HG03175 (cell line): ENCODE measurements at regions not wholly inside any gene's neighbourhood (a gene's known extent, or its start where the extent isn't known, plus 50 kb on each side); places are given as distances from the start of the nearest gene placed in this dataset.
"Not testable (repeated sequence)": the region's sequence is repeated elsewhere in the genome, so short reads cannot be mapped to it uniquely, and the experiment has no call there.

Experiments
- ATAC-seq: cut with Tn5 transposase; IDR thresholded peaks from one replicate; pipeline ENCODE4 v1.9.1; 2021; ENCODE audit warnings: mild to moderate bottlenecking, moderate library complexity; ENCODE audit not compliant: unreplicated experiment

GRCh38 chr16:29297809-29298177, 108.7 kb downstream of the NPIPB11 start:
- not testable (repeated sequence) for ATAC-seq

- ATAC-seq, result not testable (repeated sequence)
These were observed 109.2 kb downstream of the NPIPB11 start for GRCh38 chr16:29297144-29297808.

- ATAC-seq, result not testable (repeated sequence)
These were observed 110.3 kb downstream of the NPIPB11 start for GRCh38 chr16:29296176-29296575.

- not testable (repeated sequence) for ATAC-seq
These were observed 111.3 kb downstream of the NPIPB11 start for GRCh38 chr16:29294951-29295795.

DNA sequence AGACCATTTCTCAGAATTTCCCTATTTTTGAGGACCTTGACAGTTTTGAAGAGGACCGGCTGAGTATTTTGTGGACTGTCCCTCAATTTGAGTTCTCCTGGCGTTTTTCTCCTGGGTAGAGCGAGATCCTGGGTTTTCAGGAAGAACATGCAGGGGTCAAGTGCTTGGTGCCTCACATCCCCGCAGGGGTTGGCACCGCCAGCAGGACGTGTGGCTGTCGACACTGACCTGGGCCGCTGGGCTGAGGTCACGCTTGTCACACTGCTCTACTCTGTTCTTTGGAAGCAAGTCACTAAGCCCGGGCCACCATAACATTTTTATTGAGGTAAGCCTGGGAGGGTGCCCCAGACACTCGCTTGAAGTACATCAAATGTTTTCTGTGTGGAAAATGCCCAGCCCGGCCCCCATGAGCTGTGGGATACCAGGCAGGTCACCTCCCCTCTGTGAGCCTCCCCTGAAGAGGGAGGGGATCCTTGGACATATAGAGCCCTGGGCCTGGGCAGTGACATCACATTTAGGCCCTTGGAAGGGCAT, 112.0 kb downstream of the NPIPB11 start:
- ATAC-seq, result not testable (repeated sequence)

DNA sequence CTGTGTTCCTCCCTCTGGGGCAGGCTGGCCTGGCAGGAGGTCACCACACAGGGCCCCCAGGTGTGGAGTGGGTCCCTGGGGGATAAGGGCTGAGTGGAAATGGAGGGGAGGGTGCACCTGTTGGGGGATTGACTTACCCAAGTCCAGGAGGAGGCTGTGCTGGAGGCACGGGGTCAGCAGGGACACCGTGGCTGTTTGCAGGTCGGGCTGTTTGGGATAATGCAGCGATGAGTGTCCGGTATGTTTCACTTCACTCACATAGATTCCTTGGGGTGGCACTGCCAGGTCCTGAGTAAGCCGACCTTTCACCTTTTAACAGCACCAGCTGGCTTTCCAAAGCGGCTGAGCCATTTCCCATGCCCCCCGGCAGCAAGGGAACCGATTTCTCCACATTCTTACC, 113.0 kb downstream of the NPIPB11 start:
- not testable (repeated sequence) for ATAC-seq

GRCh38 chr16:29292952-29293471, 113.5 kb downstream of the NPIPB11 start:
- ATAC-seq, result not testable (repeated sequence)

DNA sequence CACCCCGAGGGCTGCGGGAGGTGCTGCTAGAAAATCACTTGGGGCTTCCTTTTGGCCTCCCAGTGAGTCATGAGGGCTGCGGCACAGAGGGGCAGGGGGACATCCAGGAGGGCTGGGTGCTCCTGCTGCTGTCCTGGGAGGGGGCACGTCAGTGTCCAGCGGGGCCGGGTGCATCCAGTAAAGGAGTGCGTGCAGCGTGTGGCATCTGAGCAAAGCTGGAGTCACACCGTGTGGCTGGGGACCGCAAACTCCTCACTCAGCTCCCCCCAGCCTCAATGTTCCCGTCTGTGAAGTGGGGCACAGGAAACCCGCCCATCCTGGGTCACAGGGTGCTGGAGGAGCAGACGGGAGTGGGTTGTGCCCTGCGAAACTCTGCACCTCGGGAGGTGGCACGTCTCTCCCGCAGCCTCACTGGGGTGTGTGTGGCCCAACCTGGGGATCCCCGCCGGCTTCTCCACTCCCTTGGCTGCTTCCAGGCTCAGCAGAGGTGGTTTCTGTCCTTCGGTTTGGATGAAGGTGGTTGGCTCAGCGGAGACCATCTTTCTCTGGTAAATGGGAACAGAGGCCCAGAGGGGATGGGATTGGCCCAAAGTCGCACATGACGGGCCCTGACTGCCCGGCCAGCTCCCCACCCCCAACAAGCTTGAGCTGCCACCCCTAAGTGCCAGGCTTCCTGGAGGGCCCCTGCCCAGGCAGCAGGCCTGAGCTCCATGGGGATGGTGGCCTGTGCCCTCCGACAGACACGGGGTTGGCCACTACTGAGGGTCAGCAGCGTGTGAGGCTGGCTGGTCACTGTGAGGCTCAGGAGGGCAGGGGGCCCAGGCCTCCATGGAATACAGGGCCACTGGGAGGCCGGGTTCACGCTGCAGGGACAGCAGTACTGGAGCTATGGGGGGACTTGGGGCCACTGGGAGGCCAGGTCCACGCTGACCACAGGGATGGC, 114.9 kb downstream of the NPIPB11 start:
- ATAC-seq, result peak; percentile 13

GRCh38 chr16:29290631-29291247, 115.8 kb downstream of the NPIPB11 start:
- ATAC-seq, result peak; percentile 73

DNA sequence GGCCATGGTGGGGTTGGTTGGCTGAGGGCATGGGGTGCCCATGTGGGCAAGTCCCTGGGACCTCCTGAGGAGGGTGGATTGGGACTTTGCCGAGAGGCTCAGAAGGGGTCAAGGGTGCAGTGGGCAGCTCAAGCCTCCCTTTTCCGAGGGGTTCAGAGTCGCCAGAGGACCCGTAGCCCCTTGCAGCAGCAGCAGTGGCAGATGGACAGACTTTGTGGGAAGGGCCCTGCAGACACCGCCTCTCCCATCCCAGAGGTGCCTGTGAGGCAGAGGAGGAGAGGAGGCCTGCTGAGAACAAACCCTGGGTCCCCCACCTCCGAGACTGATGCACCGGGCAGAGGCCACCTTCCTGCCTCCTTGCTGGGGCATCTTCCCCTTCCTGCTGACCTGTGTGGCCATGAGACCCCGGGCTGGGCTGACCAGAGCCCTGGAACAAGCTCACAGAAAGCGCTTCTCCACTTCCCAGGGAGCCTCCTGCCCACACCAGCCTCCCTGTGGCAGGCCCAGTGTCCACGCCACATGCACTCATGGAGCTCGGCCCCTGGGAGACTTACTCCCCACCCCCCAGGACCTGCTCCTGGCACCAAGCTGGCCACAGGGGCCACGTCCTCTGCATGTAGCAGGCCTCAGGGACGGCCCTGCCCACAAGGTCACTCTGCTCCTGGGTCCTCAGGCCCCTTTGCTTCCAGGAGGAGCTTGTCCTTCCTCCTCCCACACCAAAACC, 116.8 kb downstream of the NPIPB11 start:
- ATAC-seq, result not testable (repeated sequence)

GRCh38 chr16:29288711-29289474, 117.6 kb downstream of the NPIPB11 start:
- not testable (repeated sequence) for ATAC-seq

GRCh38 chr16:29287871-29288535, 118.5 kb downstream of the NPIPB11 start:
- ATAC-seq, result not testable (repeated sequence)

DNA sequence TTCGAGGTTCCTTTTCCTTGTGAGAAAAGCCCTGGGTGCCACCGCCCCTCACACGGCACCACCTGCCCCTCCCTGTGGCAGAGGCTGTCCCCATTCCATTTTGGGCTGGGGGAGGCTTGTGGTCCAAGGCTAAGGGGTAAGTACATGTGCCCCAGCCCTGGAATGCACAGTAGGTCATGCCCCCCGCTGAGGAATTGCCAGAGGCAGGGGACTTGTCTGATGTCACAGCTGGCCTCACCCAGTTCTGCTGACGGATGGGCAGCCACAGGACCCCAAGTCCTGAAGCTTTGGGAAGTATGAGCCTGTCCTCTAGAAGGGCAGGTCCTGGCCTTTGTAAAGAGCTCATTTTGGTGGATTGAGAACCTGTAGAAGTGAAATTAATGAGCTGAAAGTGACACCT, 119.3 kb downstream of the NPIPB11 start:
- ATAC-seq, result not testable (repeated sequence)

GRCh38 chr16:29286796-29287195, 119.7 kb downstream of the NPIPB11 start:
- not testable (repeated sequence) for ATAC-seq

DNA sequence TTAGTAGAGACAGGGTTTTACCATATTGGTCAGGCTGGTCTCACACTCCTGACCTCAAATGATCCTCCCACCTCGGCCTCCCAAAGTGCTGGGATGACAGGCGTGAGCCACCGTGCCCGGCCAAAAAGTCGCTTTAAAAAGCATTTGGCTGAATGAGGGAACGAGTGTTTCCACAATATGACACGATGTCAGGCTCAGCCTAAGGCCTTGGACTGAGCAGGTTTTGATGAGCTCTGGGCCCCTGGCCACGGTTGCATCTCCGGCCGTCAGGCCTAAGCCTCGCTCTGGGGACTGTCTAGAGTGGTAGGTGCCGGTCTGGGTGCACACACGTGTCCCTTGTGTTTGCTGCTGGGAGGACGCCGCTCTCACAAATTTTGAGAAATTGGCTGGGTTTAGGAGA, 120.3 kb downstream of the NPIPB11 start:
- ATAC-seq, result not testable (repeated sequence)

GRCh38 chr16:29285151-29285885, 121.2 kb downstream of the NPIPB11 start:
- ATAC-seq, result not testable (repeated sequence)

DNA sequence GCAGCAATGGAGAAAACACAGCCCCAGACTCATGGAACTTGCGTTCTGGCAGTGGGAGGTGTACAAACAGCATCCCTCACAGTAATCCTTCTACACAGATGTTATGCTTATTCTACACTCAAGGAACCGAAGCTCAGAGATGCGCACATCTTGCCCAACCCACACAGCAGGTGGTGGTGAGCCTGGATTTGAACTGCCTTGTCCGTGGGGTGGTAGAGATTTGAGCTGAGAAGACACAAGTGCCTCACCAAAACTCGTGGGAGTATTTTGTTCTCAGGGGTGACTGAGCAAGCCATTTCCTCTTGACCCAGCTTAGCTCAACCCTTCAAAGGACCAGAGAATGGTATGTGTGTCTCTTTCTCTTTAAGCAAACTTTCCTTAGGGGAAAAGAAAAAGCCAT, 121.8 kb downstream of the NPIPB11 start:
- not testable (repeated sequence) for ATAC-seq
